Stimulated activated CD8-positive, alpha-beta memory T cell treated with anti-CD3 and anti-CD28 coated beads, Interleukin-15, amount 100 ng/mL, for 48 hours (primary cell): ENCODE measurements at regions not wholly inside any gene's neighbourhood (a gene's known extent, or its start where the extent isn't known, plus 50 kb on each side); places are given as distances from the start of the nearest gene placed in this dataset.
"Not testable (repeated sequence)": the region's sequence is repeated elsewhere in the genome, so short reads cannot be mapped to it uniquely, and the experiment has no call there.

ENCODE experiments used
- DNase-seq, 2 donors: peaks; one replicate each; pipeline ENCODE4 v3.0.0-alpha.2; 2020; ENCODE audit warnings: low read depth in 2 of 2

DNA sequence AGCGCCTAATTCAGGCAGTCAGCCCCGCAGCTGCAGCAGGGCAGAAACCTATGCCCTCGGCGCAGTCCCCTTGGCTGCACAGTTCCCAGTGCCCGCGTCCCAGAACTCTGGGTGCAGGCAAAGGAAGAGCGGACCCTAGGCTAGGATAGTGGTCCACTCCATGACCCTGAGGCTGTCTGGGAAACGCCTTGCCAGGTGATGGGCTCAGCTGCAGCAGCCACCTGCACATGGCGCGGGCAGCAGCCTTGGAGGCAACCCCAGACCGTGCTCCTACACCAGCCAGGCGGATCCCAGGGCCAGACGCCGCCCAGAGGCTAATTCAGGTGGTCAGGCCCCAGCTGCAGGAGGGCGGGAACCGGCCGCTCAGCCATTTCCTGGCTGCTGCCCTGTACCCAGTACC lies 83.0 kb downstream of the POTEC start:
- DNase-seq: not testable (repeated sequence)

DNA sequence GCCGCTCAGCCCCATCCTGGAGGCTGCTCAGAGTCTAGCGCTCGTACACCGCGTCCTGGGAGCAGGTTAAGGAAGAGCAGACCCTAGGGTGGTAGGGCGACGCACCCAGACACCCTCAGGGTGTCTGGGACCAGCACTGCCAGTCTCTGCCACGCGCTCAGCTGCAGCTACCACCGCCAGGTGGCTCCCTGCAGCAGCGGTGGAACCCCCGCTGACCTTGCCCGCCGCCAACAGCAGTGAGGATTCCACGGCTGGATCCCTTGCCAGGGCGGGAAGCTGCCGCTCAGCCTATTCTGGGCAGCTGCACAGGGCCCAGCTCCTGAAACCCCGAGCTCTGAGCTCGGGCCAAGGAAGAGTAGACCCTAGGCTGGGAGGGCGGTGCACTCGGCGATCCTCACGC lies 83.6 kb downstream of the POTEC start:
- DNase-seq: not testable (repeated sequence)

DNA sequence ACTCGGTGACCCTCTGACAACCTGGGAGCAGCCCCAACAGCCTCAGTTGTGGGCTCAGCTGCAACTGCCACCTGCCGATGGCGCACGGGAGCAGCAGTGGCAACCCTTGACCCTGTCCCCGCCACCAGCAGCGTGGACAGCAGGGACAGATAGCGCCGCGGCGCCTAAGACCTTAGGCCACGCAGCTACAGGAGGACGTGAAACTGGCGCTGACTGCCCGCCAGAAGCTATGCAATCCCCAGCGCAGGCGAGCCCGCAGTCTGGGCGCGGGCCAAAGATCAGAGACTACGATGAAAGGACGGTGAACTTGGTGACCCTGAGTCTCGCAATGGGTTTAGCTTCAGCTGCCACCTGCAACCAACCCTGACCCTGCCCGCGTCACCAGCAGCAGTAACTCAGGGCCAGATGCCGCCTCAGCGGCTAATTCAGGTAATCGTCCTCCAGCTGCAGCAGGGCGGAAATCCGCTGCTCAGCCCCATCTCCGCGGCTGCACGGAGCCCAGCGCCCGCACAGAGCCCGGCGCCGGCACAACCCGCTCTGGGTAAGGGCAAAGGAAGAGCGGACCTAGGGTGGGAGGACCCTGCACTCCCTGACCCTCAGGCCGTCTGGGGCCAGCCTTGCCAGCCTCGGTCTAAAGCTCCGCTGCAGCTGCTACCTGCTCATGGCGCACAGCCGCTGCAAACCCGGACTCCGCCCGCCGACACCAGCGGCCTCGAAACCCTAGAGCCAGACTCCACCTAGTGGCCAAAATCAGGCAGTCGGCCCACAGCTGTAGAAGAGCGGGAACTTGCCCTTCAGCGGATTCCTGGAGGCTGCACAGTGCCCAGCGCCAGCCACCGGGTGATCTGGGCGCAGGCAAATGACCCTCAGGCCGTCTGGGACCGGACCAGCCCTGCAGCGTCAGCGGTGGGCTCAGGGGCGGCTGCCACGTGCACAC lies 85.1 kb downstream of the POTEC start:
- peak; percentile 49 to 68 for DNase-seq

DNA sequence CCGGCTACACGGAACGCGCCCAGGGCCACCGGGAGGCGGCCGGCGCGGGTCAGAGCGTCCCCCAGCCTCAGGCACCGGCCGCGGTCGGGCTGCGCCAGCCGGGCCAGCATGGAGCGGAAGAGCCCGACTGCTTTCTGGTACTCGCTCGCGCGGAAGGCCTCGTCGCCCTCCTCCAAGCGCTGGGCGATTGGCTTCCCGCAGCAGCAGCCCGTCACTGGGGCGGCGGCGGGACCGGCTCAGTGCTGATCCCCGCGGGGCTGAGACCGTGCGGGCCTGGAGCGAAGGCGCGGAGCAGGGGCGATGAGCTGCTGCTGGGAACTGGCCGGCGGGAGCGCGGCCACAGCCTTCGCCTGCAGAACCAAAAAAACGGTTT lies 92.8 kb downstream of the POTEC start:
- DNase-seq: peak in 1 of 2 donors; percentile 14

DNA sequence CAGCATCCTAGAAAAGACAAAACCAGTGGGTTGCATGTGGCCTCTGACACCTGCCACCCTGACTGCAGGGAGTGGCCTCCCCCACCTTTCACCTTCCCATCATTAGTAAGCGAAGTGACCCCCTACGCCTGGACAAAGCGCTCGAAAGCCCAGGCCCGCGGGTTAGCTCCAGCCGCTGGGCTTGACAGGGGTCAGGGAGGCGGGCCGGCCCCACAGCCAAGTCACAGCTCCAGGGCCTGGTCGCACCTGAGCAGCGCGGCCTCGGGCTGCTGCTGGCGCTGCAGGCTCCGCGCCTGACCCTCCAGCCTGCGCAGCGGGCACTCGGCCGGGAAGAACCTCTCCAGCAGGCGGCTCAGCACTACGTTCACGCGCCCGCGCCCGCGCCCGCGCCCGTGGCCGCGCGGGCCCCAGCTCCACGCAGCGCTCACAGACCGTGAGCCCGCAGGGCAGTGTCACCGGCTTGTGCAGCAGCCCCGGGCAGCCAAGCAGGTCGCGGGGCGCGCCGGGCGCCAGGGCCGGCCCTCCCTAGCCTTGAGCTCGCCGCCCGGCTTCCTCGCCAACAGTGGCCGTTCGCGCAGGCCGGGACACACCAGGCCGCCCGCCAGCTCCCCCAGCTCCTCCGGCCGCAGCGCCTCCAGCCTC lies 93.3 kb downstream of the POTEC start:
- DNase-seq: peak in 1 of 2 donors; percentile 2

DNA sequence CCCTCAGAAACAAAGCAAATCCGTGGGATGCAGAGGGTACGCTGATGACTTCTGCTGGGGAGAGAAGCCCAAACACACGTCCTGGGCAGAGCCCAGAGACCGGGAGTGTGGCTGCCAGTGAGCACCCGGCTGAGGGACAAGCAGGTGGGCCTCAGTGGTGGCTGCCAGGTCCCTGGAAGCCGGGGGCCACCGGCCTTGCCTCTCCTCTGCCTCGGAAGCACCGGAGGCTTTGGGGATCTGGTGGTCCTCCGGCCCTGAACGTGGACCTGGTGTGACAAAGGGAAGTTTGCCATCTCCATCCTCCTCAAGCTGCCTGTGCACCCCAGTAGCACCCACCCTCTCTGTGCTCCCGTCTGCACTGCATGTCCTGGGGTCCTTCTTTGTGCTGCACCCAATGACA lies 94.3 kb downstream of the POTEC start:
- not testable (repeated sequence) for DNase-seq

DNA sequence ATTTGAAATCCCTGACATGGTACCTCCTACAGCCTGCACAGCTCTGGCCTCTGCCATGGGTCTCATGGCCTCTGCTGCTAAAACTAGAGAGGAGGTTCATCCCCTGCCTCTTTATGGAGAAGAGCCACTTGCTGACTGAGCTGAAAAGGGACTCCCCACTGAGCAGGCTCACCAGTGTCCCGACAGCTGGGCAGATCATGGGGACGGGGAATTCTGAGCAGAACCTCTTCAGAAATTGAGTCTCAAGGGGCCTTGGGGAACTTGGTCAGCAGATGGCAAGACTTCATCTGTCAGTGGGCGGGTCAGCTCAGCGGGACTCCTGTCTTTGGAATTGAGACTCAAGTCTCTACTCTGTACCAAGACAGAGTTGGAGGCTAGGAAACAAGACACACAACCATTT lies 95.7 kb downstream of the POTEC start:
- not testable (repeated sequence) for DNase-seq

DNA sequence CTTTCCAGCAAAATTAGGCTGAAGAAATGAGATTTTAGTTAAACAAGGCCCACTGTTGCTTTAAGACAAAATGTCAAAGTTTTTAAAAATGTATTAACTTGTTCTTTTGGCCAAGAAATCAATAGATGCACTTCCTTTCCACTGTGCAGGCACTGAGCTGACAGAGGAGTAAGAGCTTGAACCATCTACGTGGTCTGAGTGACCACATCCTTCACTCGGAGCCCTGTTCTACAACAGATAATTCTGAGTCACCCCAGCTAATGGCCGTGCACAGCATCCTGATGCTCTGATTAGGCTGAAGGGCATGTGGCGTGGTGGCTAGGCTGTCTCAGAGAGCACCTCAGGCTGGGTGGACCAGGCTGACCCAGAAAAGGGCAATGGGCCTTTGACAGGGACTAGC lies 107.9 kb downstream of the POTEC start:
- not testable (repeated sequence) for DNase-seq

DNA sequence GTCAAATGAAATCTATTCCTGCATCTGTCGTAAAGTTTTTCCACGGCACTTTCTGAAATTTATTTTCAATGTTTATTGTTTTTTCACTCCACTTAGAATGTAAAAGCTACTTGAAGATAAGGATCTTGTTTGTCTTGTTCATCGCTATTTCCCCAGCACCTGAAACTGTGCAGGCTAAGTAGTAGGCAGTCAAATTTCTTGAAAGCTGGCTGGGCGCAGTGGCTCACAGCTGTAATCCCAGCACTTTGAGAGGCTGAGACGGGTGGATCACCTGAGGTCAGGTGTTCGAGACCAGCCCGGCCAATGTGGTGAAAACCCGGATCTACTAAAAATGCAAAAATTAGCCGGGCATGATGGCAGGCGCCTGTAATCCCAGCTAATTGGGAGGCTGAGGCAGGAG lies 111.0 kb downstream of the POTEC start:
- not testable (repeated sequence) for DNase-seq

DNA sequence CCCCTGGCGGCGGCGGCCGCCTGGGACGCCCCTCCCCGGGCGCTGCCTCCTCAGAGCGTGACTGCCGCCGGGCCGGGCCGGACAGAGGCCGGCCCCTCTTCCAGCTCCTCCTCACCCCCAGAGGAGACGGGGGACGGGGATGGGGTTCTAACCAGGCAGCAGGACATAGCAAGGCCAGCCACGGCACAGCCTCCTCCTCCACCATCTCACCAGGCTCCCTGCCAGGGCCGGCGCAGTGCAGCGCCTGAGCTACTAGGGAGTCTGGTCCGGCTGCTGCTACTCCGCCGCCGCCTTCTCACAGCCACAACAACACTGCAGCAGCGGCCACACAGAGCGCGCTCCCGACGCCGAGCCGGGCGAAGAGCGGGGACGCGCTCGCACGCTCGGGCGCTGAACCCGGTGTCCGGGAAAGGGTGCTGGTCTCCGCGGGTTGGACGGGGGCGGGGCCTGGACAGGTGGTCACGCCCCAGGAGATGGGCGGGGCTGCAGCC lies 112.3 kb downstream of the POTEC start:
- DNase-seq: peak; percentile 46 to 62

DNA sequence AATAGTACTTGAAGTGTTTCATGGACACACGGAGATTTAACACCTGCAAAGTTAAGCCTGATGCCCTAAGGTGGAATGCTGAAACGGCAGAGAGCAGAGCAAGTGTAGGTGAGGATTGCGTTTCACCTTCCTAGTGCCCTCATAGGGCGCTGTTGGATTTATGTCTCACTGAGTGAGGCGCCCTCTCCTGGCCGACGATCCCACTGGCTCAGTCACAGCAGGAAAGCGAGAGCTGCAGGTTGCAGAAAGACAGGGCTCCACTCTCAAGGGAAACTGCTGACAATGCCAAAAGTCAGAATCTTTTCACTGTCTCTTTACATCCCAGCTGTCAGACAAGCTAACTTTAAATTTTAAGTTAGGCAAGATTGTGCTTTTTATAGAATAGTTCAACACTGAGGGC lies 127.6 kb downstream of the POTEC start:
- DNase-seq: peak in 1 of 2 donors; percentile 18

DNA sequence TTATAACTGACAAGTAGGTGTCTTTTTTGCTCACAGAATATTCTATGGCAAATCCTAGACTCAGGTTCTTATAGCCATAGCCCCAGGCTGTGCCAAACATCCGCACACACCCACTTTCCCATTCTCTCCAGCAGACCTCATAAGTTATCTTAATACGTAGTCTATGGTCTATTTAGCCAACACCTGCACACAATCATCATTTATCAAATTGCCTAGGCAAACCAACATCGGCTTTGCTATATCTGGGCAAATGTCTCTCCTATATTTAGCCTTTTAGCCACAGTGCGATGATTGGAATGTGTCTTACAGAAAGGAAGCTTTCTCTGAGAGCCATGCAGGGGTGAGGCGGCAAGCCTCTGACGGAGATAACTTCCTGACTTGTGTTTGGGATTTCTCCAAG lies 128.0 kb downstream of the POTEC start:
- not testable (repeated sequence) for DNase-seq

DNA sequence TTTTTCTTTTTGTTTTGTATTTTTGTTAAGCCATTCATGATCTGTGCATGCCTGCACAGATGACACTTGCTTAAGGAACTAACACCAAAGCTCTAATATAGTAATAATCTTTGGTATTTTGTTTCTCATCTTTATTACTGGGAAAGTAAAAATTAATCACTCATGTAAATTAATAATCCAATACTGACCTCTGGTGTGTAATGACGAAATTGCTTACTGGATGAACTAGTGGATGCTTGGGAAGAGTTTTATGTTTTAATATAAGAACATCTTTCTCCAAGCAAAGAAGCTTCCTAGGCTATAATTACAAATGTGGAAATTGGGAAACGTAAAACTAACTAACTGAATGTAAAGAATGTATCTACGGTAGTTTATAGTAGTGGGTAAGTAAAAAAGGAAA lies 147.9 kb downstream of the POTEC start:
- DNase-seq: not testable (repeated sequence)

DNA sequence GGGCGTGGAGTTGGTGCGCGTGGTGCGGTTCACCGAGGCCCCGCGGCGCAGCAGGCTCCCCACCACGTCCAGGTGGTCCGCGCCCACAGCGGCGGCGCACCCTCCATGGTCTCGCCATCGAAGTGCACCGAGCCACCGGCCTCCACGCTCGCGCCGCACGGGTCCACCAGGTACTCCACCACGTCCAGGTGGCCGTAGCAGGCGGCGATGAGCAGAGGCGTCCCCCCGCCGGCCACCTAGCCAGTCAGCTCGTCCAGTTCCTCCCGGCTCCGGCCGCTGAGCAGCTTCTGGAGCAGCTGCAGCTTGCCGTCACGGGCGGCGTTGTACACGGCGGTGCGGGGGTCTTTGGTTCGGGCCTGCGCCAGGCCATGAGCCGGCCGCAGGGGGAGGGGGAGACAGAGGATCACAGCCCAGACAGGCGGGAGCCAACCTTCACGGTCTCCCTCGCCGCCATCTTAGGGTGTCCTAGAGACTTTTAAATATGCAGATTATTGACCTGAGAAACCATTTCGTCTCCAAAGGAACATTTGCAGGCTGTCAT lies 149.8 kb downstream of the POTEC start:
- DNase-seq: not testable (repeated sequence)

DNA sequence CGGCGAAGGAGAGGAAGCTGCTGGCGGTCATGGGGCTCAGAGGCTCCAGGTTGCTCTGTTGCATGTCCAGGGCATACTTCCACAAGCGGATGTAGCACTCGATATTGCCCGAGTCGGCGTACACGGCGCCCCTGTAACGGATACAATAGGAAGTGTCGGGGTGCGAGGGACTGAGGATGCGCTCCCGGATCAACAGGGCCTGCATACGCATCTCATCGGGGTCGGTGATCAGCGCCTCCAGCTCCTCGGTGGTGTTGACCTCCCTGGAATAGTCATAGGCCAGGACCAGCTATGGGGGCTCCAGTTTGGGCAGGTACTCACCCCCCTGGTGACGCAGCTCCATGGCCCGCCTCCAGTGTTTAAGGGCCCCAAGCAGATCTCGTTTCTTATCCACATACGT lies 150.8 kb downstream of the POTEC start:
- not testable (repeated sequence) for DNase-seq

DNA sequence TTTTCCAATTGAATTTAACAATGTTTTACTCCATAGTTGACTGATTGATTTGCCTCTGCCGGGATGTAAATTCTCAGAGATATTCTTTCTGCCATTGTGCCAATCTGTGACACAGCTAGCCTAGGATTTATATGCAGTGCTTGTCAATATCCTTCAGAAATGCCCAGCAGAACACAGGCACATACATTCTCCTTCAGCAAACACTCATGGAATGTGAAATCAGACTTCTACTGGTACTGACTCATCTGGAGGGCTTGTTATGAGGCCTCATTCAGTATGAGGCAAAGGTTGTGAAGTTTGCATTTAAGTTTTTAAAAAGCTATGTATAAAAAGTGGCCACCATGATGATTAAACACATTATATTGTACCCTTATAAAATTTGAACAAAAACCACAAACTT lies 158.4 kb downstream of the POTEC start:
- DNase-seq: not testable (repeated sequence)

DNA sequence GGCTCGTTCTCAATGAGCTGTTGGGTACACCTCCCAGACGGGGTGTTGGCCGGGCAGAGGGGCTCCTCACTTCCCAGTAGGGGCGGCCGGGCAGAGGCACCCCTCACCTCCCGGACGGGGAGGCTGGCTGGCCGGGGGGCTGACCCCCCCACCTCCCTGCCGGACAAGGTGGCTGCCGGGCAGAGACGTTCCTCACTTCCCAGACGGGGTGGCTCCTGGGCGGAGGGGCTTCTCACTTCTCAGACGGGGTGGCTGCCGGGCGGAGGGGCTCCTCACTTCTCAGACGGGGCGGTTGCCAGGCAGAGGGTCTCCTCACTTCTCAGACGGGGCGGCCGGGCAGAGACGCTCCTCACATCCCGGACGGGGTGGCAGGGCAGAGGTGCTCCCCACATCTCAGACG lies 160.7 kb downstream of the POTEC start:
- not testable (repeated sequence) for DNase-seq

DNA sequence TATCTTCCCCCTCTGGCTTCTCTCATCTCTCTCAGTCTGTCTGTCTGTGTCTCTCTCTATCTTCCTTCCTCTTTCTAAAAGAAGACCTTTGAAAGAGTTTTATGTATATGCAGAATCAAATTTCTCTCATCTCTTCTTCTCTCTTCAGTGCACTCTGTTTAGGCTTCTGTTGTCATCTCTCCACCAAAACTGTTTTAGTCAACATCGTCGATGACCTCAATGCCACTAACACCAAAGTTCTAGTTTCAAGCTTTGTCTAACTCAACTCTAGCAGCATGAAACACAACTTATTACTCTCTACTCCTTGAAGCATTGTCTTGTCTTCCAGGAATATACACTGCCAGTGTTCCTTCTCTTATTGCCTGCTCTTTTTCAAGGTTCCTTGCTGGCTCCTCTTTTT lies 163.9 kb downstream of the POTEC start:
- not testable (repeated sequence) for DNase-seq

DNA sequence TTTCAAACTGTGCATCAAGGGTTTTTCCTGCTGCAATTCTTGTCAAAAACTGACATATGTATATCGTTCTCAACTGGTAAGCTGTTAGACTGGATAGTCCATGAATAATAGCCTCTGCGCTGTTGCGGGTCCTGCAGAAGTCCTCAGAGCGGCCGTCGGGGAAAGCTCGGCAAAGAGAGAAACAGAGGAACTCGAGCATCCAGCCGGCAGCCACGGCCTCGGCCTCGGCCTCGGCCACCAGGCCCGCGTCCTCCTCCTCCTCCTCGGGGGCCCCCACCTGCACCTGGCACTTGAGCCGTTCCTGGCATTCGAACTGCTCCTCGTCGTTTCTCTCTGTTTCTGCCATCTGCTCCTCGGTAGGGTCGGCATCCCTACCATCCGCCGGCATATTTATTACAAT lies 165.0 kb downstream of the POTEC start:
- not testable (repeated sequence) for DNase-seq

DNA sequence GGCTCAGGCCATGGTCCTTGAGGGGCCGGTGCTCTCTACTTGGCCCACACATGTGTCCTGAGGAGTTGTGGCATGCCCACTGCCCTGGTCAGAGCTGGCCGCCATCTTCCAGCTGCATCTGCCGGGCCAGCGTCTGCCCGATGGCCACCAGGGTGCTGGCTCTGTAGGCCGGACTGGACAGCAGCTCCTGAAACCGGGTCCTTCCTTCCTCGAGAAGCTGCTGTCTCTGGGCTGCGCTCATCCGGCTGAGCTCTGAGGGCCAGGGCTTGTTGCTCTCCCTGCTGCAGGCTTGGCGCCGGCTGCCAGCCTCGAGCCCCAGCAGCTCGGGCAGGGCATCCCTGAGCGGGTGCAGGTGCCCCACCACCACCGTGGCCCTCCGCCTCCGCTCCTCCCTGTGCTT lies 182.1 kb downstream of the POTEC start:
- not testable (repeated sequence) for DNase-seq

DNA sequence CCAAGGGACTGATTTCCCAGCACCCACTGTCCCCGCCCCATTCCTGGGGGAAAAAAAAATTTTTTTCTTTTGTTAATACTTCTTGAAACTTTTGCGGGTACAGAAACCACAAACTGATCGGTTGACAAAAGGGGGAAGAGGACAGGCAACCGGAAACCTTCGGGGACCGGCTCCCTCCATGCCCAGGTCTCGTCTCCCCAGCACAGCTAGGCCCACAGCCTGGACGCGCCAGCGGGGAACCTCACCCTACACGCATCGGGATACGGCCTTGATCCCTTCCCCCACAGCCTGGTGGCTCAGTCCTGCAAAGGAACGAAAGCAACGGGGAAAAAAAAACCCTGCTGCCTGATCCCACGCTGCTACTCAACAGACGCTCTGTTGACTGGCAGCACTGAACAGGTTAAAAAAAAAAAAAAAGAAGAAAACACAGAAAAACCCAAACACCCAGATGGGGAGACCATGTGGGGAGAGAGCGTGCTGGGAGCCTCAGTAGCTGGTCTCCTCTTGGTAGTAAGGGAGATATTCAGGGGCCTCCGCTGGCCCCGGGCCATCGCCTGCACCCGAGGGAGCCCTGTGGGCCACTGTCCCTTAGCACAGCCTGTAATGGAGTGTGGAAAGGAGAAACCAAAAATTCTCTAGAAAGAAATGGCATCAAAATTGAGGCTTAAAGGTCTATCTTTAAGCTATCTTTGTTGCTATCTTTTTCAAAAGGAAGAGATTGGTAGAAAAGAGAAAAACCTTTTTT lies 185.7 kb downstream of the POTEC start:
- not testable (repeated sequence) for DNase-seq

DNA sequence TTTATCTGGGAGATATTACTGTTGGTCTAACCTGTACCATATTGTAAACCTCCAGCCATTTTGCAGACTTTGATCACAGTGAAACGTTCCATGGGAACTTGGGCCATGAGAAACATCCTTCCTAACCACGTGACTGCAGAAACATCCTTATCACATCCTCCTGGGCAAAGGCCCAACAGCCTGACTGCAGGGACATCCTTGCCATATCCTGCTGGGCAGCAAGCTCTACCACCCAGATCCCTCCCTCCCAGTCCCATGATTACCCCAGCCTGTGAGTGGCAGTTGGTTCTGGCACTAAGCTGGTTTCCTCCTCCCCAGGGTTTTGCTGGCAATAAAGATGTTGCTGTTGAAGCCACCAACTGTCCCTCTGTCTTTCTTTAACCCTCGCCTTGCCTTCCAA lies 201.2 kb downstream of the POTEC start:
- DNase-seq: not testable (repeated sequence)
